ENCODE measurements at regions not wholly inside any gene's neighbourhood (a gene's known extent, or its start where the extent isn't known, plus 50 kb on each side); places are given as distances from the start of the nearest gene placed in this dataset.

GRCh38 chr5:2160811-2161210 lies 278.1 kb upstream of the IRX4 start:
- ATAC-seq: no peak
- Histone ChIP-seq H3K4me1 (ENCODE audit: low read depth) (no peaks in the 10 kb centered on the region), H3K36me3 (ENCODE audit: low read depth) (no peaks in the 10 kb centered on the region), H3K9me3 (no peaks in the 10 kb centered on the region), H3K4me3 (no peak overlapping the region)
- DNase-seq: no peak
- intact Hi-C loops (cut with DNase I, micrococcal nuclease): no loop called here
- TF ChIP-seq CTCF (IDR thresholded peaks at IDR 0.05): no peak

- ATAC-seq: no peak
- Histone ChIP-seq H3K9me3 (no peaks in the 10 kb centered on the region), H3K4me1 (ENCODE audit: low read depth) (no peaks in the 10 kb centered on the region), H3K36me3 (ENCODE audit: low read depth) (no peaks in the 10 kb centered on the region), H3K4me3 (no peak overlapping the region)
- no peak for TF ChIP-seq CTCF (IDR thresholded peaks at IDR 0.05)
- DNase-seq: no peak
- intact Hi-C loops (cut with DNase I, micrococcal nuclease): no loop called here
Measured at GRCh38 chr5:2158767-2159166, 276.0 kb upstream of the IRX4 start.

- no peak for TF ChIP-seq CTCF (IDR thresholded peaks at IDR 0.05)
- H3K36me3 ChIP-seq (ENCODE audit: low read depth): no peaks in the 10 kb centered on the region
- ATAC-seq (no peak), DNase-seq (no peak)
- intact Hi-C loops (cut with DNase I, micrococcal nuclease): no loop called here
- H3K9me3 ChIP-seq: no peaks in the 10 kb centered on the region
- no peak overlapping the region for H3K4me3 ChIP-seq
- no peaks in the 10 kb centered on the region for H3K4me1 ChIP-seq (ENCODE audit: low read depth)
Measured at GRCh38 chr5:2158109-2158508, 275.4 kb upstream of the IRX4 start.

GRCh38 chr5:2157372-2157771 lies 274.6 kb upstream of the IRX4 start:
- DNase-seq: no peak
- H3K36me3 ChIP-seq (ENCODE audit: low read depth): no peaks in the 10 kb centered on the region
- no peak for TF ChIP-seq CTCF (IDR thresholded peaks at IDR 0.05)
- intact Hi-C loops (cut with DNase I, micrococcal nuclease): no loop called here
- no peaks in the 10 kb centered on the region for H3K9me3 ChIP-seq
- no peaks in the 10 kb centered on the region for H3K4me1 ChIP-seq (ENCODE audit: low read depth)
- ATAC-seq: no peak
- H3K4me3 ChIP-seq: no peak overlapping the region

- Histone ChIP-seq H3K4me3 (no peak overlapping the region), H3K9me3 (no peaks in the 10 kb centered on the region), H3K36me3 (ENCODE audit: low read depth) (no peaks in the 10 kb centered on the region), H3K4me1 (ENCODE audit: low read depth) (no peaks in the 10 kb centered on the region)
- TF ChIP-seq CTCF (IDR thresholded peaks at IDR 0.05): no peak
- ATAC-seq (no peak), DNase-seq (no peak)
- intact Hi-C loops (cut with DNase I, micrococcal nuclease): no loop called here
Measured at GRCh38 chr5:2156358-2157059, 273.8 kb upstream of the IRX4 start.

- no peak for DNase-seq
- TF ChIP-seq CTCF (IDR thresholded peaks at IDR 0.05): no peak
- no peak for ATAC-seq
- Histone ChIP-seq H3K4me3 (no peak overlapping the region), H3K9me3 (no peaks in the 10 kb centered on the region), H3K4me1 (ENCODE audit: low read depth) (no peaks in the 10 kb centered on the region), H3K36me3 (ENCODE audit: low read depth) (no peaks in the 10 kb centered on the region)
- intact Hi-C loops (cut with DNase I, micrococcal nuclease): no loop called here
Measured at GRCh38 chr5:2155556-2155955, 272.8 kb upstream of the IRX4 start.

All from mucosa of descending colon (tissue), 3 donors.